ENCODE measurements at regions not wholly inside any gene's neighbourhood (a gene's known extent, or its start where the extent isn't known, plus 50 kb on each side); places are given as distances from the start of the nearest gene placed in this dataset.

GRCh38 chr7:57370066-57370738 lies 79.8 kb upstream of the ZNF716 start:
- DNase-seq = no peak

- no peak for DNase-seq
Measured at GRCh38 chr7:57370739-57371098, 79.3 kb upstream of the ZNF716 start.

GRCh38 chr7:57375783-57376182 lies 74.2 kb upstream of the ZNF716 start:
- DNase-seq = no peak

DNA sequence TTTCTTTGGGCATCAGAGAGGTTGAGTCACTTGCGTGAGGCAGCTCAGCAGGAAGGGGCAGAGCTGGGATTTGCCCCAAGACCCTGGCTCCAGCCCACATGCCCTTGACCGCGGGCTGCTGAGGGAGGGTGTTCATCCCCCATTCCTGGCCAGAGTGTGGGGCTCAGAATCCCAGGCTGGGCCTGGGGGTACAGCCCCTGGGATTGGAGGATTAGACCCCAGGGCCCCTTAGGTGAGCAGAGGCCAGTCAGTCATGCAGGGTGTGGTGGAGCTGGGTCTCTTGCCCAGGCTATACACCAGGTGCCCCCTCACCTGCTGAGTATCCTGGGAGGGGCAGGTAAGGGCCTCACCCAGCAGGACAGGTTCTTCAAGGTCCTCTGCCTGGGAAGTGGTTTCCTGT lies 68.4 kb upstream of the ZNF716 start:
- DNase-seq = no peak

GRCh38 chr7:57384380-57384779 lies 65.6 kb upstream of the ZNF716 start:
- DNase-seq = no peak

DNA sequence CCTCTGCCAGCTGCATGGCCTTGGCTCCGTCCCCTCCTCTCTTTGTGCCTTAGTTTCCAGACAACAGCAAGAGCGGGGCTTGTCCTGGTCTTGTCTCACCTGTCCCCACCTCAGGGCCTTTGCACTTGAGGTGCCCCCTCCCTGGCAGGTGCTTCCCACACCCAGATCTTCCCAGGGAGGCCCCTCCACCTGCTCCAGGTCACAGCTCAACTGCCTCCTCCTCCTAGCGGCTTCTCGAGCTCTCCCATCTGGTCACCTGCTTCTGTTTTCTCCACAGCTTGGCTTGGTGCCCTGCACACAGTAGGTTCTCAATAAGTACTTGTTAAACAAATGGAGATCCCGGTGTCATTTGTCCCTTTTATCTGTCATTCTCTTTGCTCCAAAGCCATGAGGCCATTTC lies 64.3 kb upstream of the ZNF716 start:
- DNase-seq = no peak

GRCh38 chr7:57388761-57389160 lies 61.2 kb upstream of the ZNF716 start:
- DNase-seq = no peak

DNA sequence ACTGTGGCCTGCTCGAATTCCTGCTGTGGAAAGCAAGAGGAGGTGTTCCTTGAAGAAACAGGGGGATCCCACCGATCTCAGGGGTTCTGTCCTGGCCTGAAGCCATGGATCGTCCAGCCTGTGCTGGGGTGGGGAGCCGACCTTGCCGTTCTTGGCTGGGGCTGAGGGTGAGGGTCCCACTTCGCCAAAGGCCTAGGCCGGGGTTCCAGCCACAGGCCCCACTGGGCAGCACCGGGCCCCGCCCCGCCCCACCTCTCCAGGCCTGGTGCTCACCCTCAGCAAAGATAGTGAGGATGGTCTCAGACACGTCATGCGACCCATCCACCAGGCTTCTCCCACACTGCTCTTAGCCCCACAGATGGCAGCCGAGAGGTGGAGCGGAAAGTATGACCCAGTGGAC lies 51.4 kb upstream of the ZNF716 start:
- no peak for DNase-seq

DNA sequence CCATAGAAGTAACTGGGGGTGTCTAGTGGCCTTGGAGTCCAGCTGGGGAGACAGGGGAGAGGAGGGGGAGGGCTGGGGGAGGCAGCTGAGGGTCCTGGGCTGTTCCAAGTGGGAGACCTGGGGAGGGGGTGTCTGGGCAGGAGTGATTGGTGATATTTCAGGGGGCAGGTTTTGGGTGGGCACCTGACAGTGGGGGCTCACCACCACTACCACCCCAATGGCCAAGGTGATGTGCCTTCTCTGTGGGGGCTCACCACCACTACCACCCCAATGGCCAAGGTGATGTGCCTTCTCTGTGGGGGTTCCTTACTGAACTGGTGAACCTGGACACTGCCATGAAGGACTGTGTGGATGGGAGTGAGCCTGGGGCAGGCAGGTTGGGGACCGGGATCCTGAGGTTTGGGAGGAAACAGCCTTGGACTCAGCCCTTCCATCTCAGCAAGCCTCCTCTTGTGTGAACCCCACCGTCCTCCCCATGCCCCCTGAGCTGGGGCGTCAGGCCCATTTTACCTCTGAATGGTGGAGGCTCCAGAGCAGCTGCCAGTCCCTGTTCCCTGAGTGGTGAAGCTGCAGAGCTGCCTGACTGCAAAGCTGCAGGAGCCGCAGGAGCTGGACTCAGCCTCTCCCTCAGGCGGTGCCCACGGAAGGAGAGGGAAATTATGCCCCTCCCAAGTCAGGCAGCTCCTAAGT lies 50.6 kb upstream of the ZNF716 start:
- DNase-seq = no peak

GRCh38 chr7:57399972-57400371 lies 50.0 kb upstream of the ZNF716 start:
- no peak for DNase-seq
